ENCODE measurements at regions not wholly inside any gene's neighbourhood (a gene's known extent, or its start where the extent isn't known, plus 50 kb on each side); places are given as distances from the start of the nearest gene placed in this dataset.
"Not testable (repeated sequence)": the region's sequence is repeated elsewhere in the genome, so short reads cannot be mapped to it uniquely, and the experiment has no call there.

- no peak for DNase-seq (ENCODE audit: low read depth)
These were observed 304.6 kb upstream of the CDH11 start for GRCh38 chr16:65426484-65426883.

- DNase-seq (ENCODE audit: low read depth), result no peak
These were observed 301.1 kb upstream of the CDH11 start for GRCh38 chr16:65422934-65423333.

DNA sequence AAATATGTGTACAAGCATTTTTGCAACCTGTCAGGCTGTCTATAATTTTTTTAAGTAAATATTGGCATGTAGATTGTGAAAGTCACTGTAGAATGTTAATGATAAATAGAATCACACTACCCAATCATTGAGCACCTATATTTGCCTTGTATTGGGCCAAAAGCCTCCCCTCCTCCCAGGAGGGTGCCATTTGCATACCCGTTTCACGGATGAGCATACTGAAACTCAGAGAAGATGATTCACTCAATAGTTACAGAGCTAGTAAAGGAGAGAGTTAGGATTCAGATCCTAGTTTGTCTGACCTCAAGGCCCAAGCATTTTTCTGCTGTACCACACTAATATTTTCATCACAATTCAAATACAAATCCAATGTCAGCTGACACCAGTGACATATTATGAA is 299.7 kb upstream of the CDH11 start:
- no peak for DNase-seq (ENCODE audit: low read depth)

DNA sequence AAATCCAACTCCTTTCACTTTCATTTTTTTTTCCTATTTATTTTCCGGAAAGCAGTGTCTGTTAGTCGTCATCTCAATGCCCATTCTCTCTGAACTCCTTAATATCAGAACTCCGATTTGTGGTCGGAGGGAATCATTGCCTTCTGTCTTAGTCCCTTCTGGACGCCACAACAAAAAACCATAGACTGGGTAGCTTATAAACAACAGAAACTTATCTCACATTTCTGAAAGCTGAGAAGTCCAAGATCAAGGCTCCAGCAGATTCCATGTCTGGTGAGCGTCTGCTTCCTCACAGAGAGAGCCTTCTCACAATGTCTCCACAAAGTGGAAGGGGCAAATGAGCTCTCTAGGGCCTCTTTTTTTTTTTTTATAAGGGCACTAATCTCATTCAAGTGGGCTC is 296.6 kb upstream of the CDH11 start:
- no peak for DNase-seq (ENCODE audit: low read depth)

GRCh38 chr16:65415460-65415859 is 293.6 kb upstream of the CDH11 start:
- peak; percentile 47 for DNase-seq (ENCODE audit: low read depth)

- peak; percentile 81 for DNase-seq (ENCODE audit: low read depth)
These were observed 292.6 kb upstream of the CDH11 start for GRCh38 chr16:65414284-65414984.

GRCh38 chr16:65413861-65414260 is 292.0 kb upstream of the CDH11 start:
- no peak for DNase-seq (ENCODE audit: low read depth)

DNA sequence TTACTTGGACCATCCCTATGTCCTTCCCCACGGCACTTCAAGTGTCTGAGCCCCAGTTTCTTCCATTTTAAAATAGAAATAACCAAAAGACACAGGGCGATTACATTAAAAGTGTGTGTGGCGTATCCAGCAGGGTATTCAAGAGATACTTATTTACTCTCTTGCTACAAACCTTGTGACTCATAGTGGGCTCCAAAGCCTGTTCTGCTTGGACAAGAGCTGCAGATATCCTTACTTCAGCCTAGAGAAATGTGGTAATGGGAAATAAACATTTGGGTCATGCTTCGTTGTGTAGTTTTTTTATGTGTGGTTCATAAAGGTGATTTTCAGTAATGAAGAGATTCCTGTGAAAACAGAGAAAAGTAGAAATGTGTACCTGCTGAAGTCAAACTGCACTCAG is 288.9 kb upstream of the CDH11 start:
- peak; percentile 30 for DNase-seq (ENCODE audit: low read depth)

DNA sequence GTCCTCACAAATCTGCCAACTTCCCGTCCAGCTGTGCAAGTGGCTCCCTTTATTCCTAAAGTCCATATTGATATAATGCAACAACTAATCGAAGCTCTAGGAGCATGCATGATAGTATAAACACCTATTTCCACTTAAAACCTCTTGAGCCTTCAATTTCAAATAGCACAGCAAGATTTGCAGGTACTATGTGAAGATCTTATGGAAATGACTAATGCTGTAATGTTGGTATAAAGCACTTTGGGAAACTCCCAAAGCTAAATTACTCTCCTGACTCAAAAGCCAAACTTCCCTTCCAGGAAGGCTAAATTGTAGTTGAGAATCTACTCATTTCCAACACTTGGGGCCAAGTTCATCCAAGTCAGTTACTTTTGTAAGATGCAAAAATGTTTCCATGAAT is 287.6 kb upstream of the CDH11 start:
- DNase-seq (ENCODE audit: low read depth), result peak; percentile 30

DNA sequence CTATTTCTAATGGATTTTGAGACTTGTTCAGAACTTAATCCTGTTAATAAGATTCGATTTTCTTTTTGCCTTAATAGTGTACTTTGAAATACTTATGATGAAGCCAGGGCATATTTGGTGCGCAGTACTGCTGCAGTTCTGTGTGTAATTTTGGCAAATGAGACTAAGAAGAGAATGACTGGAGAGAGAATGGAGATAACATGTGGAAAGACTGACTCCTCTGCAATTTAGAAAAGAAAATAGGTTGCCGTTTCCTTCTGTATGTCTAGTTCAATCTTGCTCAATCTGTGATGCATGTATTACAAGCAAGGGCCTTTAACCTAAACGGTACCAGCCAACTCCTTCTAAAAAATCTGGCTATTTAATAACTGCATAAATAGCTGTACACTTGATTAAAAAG is 285.1 kb upstream of the CDH11 start:
- DNase-seq (ENCODE audit: low read depth), result no peak

DNA sequence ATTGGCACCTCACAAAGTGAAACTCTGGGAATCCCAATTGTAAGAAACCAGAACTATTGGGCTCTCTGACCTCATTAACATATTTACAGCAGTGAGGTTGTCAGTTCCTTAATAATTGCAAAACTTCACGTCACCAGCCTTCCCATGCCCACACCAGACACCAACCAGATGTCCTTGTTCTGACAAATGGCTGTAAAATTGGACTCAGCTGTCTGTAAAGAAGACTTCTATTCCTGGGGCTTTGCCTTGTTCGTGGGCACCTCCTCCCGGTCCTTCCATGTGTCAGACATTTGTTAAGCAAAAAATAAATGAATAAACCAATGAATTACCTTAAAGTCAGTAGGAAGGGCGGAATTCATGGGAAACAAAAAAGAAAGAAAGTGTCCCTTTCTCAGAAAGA is 284.3 kb upstream of the CDH11 start:
- no peak for DNase-seq (ENCODE audit: low read depth)

- no peak for DNase-seq (ENCODE audit: low read depth)
These were observed 272.4 kb upstream of the CDH11 start for GRCh38 chr16:65394281-65394680.

- peak; percentile 73 for DNase-seq (ENCODE audit: low read depth)
These were observed 271.1 kb upstream of the CDH11 start for GRCh38 chr16:65392806-65393565.

- DNase-seq (ENCODE audit: low read depth), result no peak
These were observed 266.7 kb upstream of the CDH11 start for GRCh38 chr16:65388592-65388991.

GRCh38 chr16:65386672-65387071 is 264.8 kb upstream of the CDH11 start:
- no peak for DNase-seq (ENCODE audit: low read depth)

DNA sequence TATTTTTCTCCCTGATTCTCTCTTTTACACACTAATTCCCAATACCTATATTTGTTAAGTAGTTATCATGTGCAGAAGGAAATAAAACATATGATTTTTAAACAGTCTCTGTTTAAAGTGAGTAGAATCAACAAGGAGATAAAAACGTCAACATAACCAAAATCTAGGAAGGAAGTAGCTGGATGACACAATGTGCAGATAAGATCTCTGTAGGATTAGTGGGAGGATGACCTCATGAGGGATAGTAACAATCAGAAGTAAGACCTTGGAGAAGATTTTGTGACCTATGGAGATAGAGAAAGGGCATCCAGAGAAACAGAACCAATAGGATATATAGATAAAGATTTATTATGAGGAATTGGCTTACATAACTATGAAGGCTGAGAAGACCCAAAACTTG is 262.6 kb upstream of the CDH11 start:
- DNase-seq (ENCODE audit: low read depth), result peak; percentile 27

DNA sequence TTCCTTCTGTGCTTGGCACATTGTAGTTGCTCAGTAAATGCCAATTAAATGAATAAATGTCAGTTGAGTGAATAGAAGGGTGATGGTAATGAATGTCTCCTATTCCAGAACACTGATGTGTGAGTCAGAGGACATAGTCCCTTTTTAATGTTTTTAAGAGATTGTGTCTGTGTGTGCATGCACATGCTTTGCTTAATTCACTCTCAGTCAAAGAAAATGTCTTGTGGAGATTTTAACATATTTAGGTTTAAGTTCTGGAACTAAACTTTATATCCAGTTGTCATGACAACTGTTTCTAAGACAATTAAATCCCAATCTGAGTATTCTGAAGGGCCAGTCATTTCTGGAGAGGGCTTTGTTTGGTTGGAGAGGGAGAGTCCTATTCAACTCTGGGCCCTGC is 255.3 kb upstream of the CDH11 start:
- no peak for DNase-seq (ENCODE audit: low read depth)

- DNase-seq (ENCODE audit: low read depth), result no peak
These were observed 254.7 kb upstream of the CDH11 start for GRCh38 chr16:65376601-65377000.

DNA sequence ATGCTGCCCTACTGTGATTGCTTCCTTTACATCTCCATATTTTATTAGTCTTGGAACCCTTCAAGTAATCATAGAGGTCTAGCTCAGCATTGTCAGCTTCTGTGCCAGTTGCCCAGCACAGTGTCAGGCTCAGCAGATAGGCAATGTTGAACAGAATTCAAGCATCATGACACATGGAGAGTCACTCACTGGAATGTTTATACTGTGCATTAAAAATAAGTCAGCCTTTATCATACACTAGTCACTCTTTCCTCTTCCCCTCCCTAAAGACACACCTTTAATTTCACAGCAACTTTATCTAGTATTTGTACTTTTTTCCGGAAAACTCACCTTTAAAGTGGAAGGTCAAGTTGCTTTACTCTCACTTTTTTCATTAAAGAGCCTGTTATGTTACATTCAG is 253.8 kb upstream of the CDH11 start:
- peak; percentile 51 for DNase-seq (ENCODE audit: low read depth)

DNA sequence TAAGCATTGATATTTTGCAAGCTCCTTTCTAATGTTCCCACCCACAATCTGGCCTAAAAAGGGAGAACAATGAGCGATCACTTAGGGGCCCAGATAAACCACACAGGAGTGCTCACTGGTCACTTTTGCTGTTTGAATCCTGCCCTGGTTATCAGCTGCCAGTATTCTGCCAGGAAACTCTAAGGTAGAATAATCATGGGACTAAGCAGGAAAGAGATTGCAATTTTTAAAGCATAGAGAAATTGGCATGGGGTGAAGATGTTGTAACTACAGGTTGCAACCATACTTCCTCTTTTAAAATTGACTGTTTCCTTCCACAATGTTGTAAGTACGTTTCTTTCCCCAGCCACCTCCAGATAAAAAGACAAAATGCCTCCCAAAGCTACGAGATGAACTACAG is 251.2 kb upstream of the CDH11 start:
- DNase-seq (ENCODE audit: low read depth), result no peak

GRCh38 chr16:65372171-65372570 is 250.3 kb upstream of the CDH11 start:
- no peak for DNase-seq (ENCODE audit: low read depth)

- DNase-seq (ENCODE audit: low read depth), result no peak
These were observed 244.2 kb upstream of the CDH11 start for GRCh38 chr16:65365732-65366715.

DNA sequence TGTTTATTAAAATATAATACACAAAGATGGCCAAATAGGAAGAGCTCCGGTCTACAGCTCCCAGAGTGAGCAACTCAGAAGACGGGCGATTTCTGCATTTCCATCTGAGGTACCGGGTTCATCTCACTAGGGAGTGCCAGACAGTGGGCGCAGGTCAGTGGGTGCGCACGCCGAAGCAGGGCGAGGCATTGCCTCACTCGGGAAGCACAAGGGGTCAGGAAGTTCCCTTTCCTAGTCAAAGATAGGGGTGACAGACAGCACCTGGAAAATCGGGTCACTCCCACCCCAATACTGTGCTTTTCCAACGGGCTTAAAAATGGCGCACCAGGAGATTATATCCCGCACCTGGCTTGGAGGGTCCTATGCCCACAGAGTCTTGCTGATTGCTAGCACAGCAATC is 234.9 kb upstream of the CDH11 start:
- not testable (repeated sequence) for DNase-seq (ENCODE audit: low read depth)
